ENCODE measurements at regions not wholly inside any gene's neighbourhood (a gene's known extent, or its start where the extent isn't known, plus 50 kb on each side); places are given as distances from the start of the nearest gene placed in this dataset.

DNA sequence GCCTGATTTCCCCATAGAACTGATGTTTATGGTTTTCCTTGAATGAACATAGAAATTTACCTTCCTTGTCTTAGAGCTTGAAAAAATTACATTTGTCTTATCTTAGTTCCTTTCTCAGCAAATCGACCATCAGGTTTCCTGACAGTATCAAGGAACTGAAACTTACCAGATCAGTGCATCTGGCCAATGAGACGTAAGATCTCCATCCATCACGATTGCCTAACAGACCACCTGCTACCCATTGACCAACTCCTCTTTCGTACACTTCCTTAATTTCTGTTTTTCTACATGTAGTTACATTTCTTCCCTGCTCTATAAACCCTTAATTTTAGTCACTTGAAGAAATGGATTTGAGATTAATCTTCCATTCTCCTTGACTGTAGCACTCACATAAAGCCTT, 57.4 kb upstream of the TMPRSS15 start:
- TF ChIP-seq, protein P1, sequence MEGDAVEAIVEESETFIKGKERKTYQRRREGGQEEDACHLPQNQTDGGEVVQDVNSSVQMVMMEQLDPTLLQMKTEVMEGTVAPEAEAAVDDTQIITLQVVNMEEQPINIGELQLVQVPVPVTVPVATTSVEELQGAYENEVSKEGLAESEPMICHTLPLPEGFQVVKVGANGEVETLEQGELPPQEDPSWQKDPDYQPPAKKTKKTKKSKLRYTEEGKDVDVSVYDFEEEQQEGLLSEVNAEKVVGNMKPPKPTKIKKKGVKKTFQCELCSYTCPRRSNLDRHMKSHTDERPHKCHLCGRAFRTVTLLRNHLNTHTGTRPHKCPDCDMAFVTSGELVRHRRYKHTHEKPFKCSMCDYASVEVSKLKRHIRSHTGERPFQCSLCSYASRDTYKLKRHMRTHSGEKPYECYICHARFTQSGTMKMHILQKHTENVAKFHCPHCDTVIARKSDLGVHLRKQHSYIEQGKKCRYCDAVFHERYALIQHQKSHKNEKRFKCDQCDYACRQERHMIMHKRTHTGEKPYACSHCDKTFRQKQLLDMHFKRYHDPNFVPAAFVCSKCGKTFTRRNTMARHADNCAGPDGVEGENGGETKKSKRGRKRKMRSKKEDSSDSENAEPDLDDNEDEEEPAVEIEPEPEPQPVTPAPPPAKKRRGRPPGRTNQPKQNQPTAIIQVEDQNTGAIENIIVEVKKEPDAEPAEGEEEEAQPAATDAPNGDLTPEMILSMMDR (IDR thresholded peaks at IDR 0.05; ENCODE audit: insufficient read depth, low read length, poor library complexity, severe bottlenecking): no peak
- DNase-seq (ENCODE audit: low read depth): no peak
- Histone ChIP-seq H3K4me3 (ENCODE audit: low read depth, low read length) (no peak overlapping the region), H3K27me3 (ENCODE audit: control insufficient read depth, insufficient read depth, low read length) (no peaks in the 10 kb centered on the region), H3K36me3 (ENCODE audit: control insufficient read depth, insufficient read depth, low read length) (no peaks in the 10 kb centered on the region)

DNA sequence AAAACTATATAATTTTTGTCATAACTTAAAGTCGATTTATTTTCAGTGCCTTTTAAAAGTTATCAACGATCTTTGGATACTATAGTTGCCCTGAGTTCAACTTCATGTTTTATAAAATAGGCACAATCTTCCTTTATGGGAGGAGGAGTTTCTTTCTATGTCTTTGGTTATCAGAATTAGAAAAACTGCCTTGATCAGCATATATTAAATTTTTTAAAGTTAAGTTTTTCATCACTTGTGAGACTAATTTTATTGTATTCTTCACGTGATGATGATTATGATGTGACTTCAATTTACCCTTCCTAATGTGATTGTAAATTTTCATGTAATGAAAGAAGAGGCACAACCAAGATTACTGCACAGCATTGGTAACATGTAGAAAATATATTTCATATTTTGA, 58.2 kb upstream of the TMPRSS15 start:
- H3K36me3 ChIP-seq (ENCODE audit: control insufficient read depth, insufficient read depth, low read length): no peaks in the 10 kb centered on the region
- H3K4me3 ChIP-seq (ENCODE audit: low read depth, low read length): no peak overlapping the region
- TF ChIP-seq, protein P1 (IDR thresholded peaks at IDR 0.05; ENCODE audit: insufficient read depth, low read length, poor library complexity, severe bottlenecking): no peak
- no peaks in the 10 kb centered on the region for H3K27me3 ChIP-seq (ENCODE audit: control insufficient read depth, insufficient read depth, low read length)
- no peak for DNase-seq (ENCODE audit: low read depth)

DNA sequence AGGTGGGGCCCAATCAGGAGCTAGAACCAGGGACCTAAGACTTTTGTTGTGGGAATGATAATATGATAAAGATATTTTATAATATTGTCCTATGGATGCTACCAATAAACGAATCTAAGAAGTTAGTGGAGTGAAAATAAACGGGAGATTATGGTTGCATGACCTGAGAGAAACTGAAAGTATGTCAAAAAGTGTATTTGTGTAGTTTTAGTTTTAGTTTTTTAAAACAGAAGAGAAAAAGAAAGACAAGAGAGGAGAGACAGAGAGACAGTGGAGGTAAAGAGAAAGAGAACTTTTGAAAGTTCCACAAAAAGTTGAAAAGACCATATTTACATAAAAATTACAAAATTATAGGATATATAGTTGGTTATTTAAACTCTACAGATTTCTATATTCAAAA, 64.1 kb upstream of the TMPRSS15 start:
- H3K36me3 ChIP-seq (ENCODE audit: control insufficient read depth, insufficient read depth, low read length): no peaks in the 10 kb centered on the region
- H3K27me3 ChIP-seq (ENCODE audit: control insufficient read depth, insufficient read depth, low read length): no peaks in the 10 kb centered on the region
- no peak overlapping the region for H3K4me3 ChIP-seq (ENCODE audit: low read depth, low read length)
- no peak for DNase-seq (ENCODE audit: low read depth)
- TF ChIP-seq, protein P1 (IDR thresholded peaks at IDR 0.05; ENCODE audit: insufficient read depth, low read length, poor library complexity, severe bottlenecking): no peak

DNA sequence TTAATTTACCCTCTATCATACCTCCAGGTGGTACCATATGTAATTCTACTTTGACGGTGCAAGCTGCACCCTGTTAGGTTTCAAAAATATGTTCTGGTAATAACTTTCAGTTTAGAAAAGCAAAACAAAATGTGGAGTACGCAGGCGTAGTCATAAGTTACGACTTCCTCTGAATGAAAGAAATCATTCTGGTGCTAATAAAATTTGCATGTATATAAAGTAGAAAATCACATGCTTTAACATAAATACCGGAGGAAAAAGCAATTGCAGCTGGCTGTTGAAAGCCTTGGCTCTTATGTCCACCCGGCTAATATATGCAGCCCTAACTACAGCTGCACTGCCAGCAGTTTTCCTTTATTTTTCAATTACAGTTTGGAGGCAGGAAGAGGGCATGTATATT, 65.2 kb upstream of the TMPRSS15 start:
- Histone ChIP-seq H3K27me3 (ENCODE audit: control insufficient read depth, insufficient read depth, low read length) (no peaks in the 10 kb centered on the region), H3K36me3 (ENCODE audit: control insufficient read depth, insufficient read depth, low read length) (no peaks in the 10 kb centered on the region), H3K4me3 (ENCODE audit: low read depth, low read length) (no peak overlapping the region)
- TF ChIP-seq, protein P1 (IDR thresholded peaks at IDR 0.05; ENCODE audit: insufficient read depth, low read length, poor library complexity, severe bottlenecking): no peak
- no peak for DNase-seq (ENCODE audit: low read depth)

DNA sequence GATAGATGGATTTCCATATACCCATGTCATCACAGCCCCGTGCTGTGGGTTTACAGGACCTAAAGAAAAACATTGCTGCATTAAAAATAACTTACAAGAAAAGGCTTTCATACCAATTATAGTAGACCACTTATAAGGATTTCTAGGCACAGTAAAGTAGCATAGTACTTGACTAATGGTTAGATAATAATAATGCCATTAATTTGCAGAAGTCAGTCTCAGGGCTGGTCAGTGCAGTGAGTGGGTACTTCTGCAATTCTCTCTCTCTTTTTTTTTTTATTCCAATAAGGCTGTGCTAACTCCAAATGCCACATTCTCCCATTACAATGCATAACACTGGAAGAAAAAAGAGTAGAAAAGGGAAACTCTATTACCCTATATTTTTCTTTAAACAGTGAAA, 73.1 kb upstream of the TMPRSS15 start:
- no peaks in the 10 kb centered on the region for H3K36me3 ChIP-seq (ENCODE audit: control insufficient read depth, insufficient read depth, low read length)
- TF ChIP-seq, protein P1 (IDR thresholded peaks at IDR 0.05; ENCODE audit: insufficient read depth, low read length, poor library complexity, severe bottlenecking): no peak
- no peak overlapping the region for H3K4me3 ChIP-seq (ENCODE audit: low read depth, low read length)
- no peaks in the 10 kb centered on the region for H3K27me3 ChIP-seq (ENCODE audit: control insufficient read depth, insufficient read depth, low read length)
- DNase-seq (ENCODE audit: low read depth): no peak

DNA sequence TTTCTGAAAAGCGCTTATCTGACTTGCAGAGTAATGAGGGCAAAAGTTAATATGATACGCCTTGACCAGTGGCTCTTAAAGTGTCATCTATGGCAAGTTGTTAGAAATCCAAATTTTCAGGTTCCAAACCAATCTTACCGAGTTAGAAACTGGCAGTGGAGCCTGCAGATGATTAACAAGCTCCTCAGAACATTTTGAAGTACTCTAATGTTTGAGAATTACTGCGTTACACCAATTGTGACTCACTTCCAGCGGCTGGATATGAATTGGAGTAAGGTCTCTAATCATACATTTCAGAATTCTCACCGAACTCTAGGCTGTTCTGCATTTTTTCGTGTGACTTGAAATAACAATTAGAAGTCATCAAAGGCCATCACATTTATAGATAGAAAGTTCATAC, 73.5 kb upstream of the TMPRSS15 start:
- H3K27me3 ChIP-seq (ENCODE audit: control insufficient read depth, insufficient read depth, low read length): no peaks in the 10 kb centered on the region
- TF ChIP-seq, protein P1 (IDR thresholded peaks at IDR 0.05; ENCODE audit: insufficient read depth, low read length, poor library complexity, severe bottlenecking): no peak
- no peak overlapping the region for H3K4me3 ChIP-seq (ENCODE audit: low read depth, low read length)
- peak; percentile 25 for DNase-seq (ENCODE audit: low read depth)
- H3K36me3 ChIP-seq (ENCODE audit: control insufficient read depth, insufficient read depth, low read length): no peaks in the 10 kb centered on the region
